Peyer's patch (tissue), 4 donors: ENCODE measurements at regions not wholly inside any gene's neighbourhood (a gene's known extent, or its start where the extent isn't known, plus 50 kb on each side); places are given as distances from the start of the nearest gene placed in this dataset.

Experiments
- DNase-seq, 3 donors: peaks; one replicate each; pipeline ENCODE4 v3.0.0-alpha.2; 2017 to 2019
- H3K27ac ChIP-seq, 4 donors: fragments of 200-600 bp; sonication (generic); one replicate each; pipeline ENCODE4 v1.5.1; 2016 to 2019
- H3K27me3 ChIP-seq, 2 donors: fragments of 200-600 bp; sonication (generic); one replicate each; pipeline ENCODE4 v1.5.1; 2019
- H3K36me3 ChIP-seq, 3 donors: fragments of 200-600 bp; sonication (generic); one replicate each; pipeline ENCODE4 v1.5.1; 2016 to 2019
- H3K4me1 ChIP-seq, 4 donors: fragments of 200-600 bp; sonication (generic); one replicate each; pipeline ENCODE4 v1.5.1; 2016 to 2019
- H3K4me3 ChIP-seq, 4 donors: fragments of 200-600 bp; sonication (generic); 1 replicate in 3 of 4; 2 replicates in 1 of 4; pipeline ENCODE4 v1.5.1; 2016 to 2019; ENCODE audit warnings: mild to moderate bottlenecking in 1 of 4
- H3K9me3 ChIP-seq, 4 donors: fragments of 200-600 bp; sonication (generic); one replicate each; pipeline ENCODE4 v1.5.1; 2016 to 2019; ENCODE audit warnings: mild to moderate bottlenecking in 1 of 4
- CTCF ChIP-seq, 6 experiments: fragments of 450-650 bp in 4 of 6; fragments of 200-600 bp in 2 of 6; sonication (generic) in 1 of 6; IDR thresholded peaks; one replicate each; pipeline ENCODE4 v1.5.1; 2017 to 2019; ENCODE audit warnings: antibody characterized with exemption in 6 of 6, mild to moderate bottlenecking in 3 of 6, moderate library complexity in 1 of 6
- POLR2A ChIP-seq, 2 donors: fragments of 450-650 bp; IDR thresholded peaks; one replicate each; pipeline ENCODE4 v1.5.1; 2017; ENCODE audit warnings: antibody characterized with exemption in 2 of 2, mild to moderate bottlenecking in 2 of 2, moderate library complexity in 2 of 2

- TF ChIP-seq POLR2A (IDR thresholded peaks at IDR 0.05) = no peak
- no peak for TF ChIP-seq CTCF (IDR thresholded peaks at IDR 0.05)
- Histone ChIP-seq H3K4me3 (no peak overlapping the region), H3K27me3 (no peaks in the 10 kb centered on the region), H3K36me3 (no peaks in the 10 kb centered on the region), H3K4me1 (no peaks in the 10 kb centered on the region), H3K27ac (no peak overlapping the region), H3K9me3 (no peaks in the 10 kb centered on the region)
- DNase-seq = no peak
These were observed 90.5 kb downstream of the GRIN2B start for GRCh38 chr12:13890943-13891342.

GRCh38 chr12:13887779-13888388 lies 93.5 kb downstream of the GRIN2B start:
- Histone ChIP-seq H3K27ac (peak overlapping the region in 1 of 4 donors; percentile 4), H3K4me3 (no peak overlapping the region), H3K9me3 (no peaks in the 10 kb centered on the region), H3K27me3 (no peaks in the 10 kb centered on the region), H3K4me1 (no peaks in the 10 kb centered on the region), H3K36me3 (no peaks in the 10 kb centered on the region)
- peak in 2 of 3 donors; percentile 55 to 64 for DNase-seq
- TF ChIP-seq POLR2A (IDR thresholded peaks at IDR 0.05) = no peak
- no peak for TF ChIP-seq CTCF (IDR thresholded peaks at IDR 0.05)

GRCh38 chr12:13882176-13882575 lies 99.2 kb downstream of the GRIN2B start:
- no peak for TF ChIP-seq POLR2A (IDR thresholded peaks at IDR 0.05)
- no peak for TF ChIP-seq CTCF (IDR thresholded peaks at IDR 0.05)
- H3K27me3 ChIP-seq = no peaks in the 10 kb centered on the region
- H3K27ac ChIP-seq = no peak overlapping the region
- no peaks in the 10 kb centered on the region for H3K36me3 ChIP-seq
- DNase-seq = no peak
- no peak overlapping the region for H3K4me3 ChIP-seq
- no peaks in the 10 kb centered on the region for H3K9me3 ChIP-seq
- H3K4me1 ChIP-seq = peaks cover 0 to 9% (median 0%) of the 10 kb centered on the region in 4 donors

- H3K4me3 ChIP-seq = no peak overlapping the region
- no peak for DNase-seq
- no peaks in the 10 kb centered on the region for H3K36me3 ChIP-seq
- H3K27me3 ChIP-seq = no peaks in the 10 kb centered on the region
- no peak for TF ChIP-seq CTCF (IDR thresholded peaks at IDR 0.05)
- TF ChIP-seq POLR2A (IDR thresholded peaks at IDR 0.05) = no peak
- H3K27ac ChIP-seq = no peak overlapping the region
- peaks cover 0 to 9% (median 0%) of the 10 kb centered on the region in 4 donors for H3K4me1 ChIP-seq
- no peaks in the 10 kb centered on the region for H3K9me3 ChIP-seq
These were observed 100.8 kb downstream of the GRIN2B start for GRCh38 chr12:13880613-13881012.

- TF ChIP-seq POLR2A (IDR thresholded peaks at IDR 0.05) (no peak), CTCF (IDR thresholded peaks at IDR 0.05) (no peak)
These were observed 105.7 kb downstream of the GRIN2B start for GRCh38 chr12:13875744-13876143.

GRCh38 chr12:13870255-13870654 lies 111.1 kb downstream of the GRIN2B start:
- no peaks in the 10 kb centered on the region for H3K36me3 ChIP-seq
- H3K4me1 ChIP-seq = no peaks in the 10 kb centered on the region
- H3K4me3 ChIP-seq = no peak overlapping the region
- TF ChIP-seq CTCF (IDR thresholded peaks at IDR 0.05) (no peak), POLR2A (IDR thresholded peaks at IDR 0.05) (no peak)
- no peaks in the 10 kb centered on the region for H3K9me3 ChIP-seq
- H3K27me3 ChIP-seq = no peaks in the 10 kb centered on the region
- no peak overlapping the region for H3K27ac ChIP-seq
- no peak for DNase-seq

More at GRCh38 chr12:13875744-13876143, 105.7 kb downstream of the GRIN2B start:
- H3K4me3 ChIP-seq = no peak overlapping the region
- H3K27ac ChIP-seq = no peak overlapping the region
- peaks cover 0 to 9% (median 0%) of the 10 kb centered on the region in 4 donors for H3K4me1 ChIP-seq
- H3K36me3 ChIP-seq = no peaks in the 10 kb centered on the region
- H3K9me3 ChIP-seq = no peaks in the 10 kb centered on the region
- H3K27me3 ChIP-seq = no peaks in the 10 kb centered on the region
- no peak for DNase-seq
